HG03039 (cell line): ENCODE measurements at regions not wholly inside any gene's neighbourhood (a gene's known extent, or its start where the extent isn't known, plus 50 kb on each side); places are given as distances from the start of the nearest gene placed in this dataset.

Experiments used
- ATAC-seq: cut with Tn5 transposase; IDR thresholded peaks from one replicate; pipeline ENCODE4 v1.9.1; 2021; ENCODE audit warnings: mild to moderate bottlenecking, moderate library complexity; ENCODE audit not compliant: unreplicated experiment

DNA sequence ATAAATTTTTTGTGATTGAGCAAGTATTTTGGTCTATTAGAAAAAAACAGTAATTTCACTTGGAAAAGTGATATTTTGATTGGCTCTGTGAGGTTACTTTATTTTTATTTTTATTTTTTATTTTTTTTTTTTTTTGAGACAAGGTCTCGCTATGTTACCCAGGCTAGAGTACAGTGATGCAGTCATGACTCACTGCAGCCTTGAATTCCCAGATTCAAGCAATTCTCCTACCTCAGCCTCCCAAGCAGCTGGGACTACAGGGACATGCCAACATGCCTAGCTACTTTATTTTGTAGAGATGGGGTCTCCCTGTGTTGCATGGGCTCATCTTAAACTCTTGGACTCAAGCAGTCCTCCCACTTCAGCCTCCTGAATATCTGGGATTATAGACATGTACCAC is 60.9 kb upstream of the MGAT5 start:
- no peak for ATAC-seq

DNA sequence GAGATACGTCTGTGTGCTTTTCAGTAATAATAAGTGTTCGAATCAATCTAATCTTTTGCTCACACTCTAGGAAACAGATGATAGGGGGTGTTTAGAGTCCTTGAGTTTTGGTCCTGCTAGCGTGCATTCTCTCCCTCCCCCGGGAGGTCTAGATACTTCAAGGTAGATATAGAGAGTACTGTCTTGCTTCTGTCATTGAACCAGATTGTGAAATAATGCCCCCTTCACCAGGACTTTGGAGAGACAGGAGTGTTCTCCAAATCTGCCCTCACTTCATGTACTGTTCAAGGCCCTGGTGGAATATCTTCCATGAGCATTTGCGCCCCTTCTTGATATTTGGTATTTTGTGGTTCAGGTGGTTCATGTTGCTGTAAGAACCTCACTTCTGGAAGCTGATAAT is 59.4 kb upstream of the MGAT5 start:
- no peak for ATAC-seq

DNA sequence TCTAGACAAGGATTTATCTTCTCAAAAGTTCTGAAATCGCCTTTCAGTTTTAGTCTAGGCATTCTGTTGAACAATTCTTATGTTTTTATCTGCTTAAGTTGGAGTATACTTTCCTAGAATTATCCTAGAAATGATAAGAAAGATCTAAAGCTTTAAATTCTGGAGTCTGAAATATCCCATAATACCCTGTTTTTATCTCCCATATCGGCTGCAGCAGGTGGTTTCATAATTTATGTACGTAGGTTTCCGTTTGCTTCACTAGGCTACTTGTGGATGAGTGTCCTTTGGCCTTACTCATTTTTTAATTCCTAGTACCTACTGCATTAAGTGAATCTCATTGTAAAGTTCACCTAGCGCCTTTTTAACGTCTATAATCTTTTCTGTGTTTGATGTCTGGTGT is 58.5 kb upstream of the MGAT5 start:
- no peak for ATAC-seq

DNA sequence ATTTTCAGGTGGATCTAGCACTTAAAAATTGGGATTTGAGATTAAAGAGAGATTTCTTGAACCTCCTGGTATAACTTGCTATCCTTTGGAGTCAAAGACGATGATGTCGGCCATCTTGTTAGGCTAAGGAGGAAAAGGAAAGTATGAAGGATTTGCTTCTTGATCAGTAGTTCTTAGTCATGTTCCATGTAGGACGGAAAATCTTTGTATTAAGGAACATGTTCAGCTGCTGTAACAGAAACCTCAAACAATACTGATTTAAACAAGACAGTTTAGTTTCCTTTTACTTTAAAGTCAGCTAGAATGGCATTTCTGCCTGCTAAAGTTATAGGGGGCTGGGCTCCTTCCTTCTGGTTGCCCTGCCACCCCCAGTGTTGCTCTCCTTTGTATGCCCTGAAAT is 56.4 kb upstream of the MGAT5 start:
- ATAC-seq: no peak

DNA sequence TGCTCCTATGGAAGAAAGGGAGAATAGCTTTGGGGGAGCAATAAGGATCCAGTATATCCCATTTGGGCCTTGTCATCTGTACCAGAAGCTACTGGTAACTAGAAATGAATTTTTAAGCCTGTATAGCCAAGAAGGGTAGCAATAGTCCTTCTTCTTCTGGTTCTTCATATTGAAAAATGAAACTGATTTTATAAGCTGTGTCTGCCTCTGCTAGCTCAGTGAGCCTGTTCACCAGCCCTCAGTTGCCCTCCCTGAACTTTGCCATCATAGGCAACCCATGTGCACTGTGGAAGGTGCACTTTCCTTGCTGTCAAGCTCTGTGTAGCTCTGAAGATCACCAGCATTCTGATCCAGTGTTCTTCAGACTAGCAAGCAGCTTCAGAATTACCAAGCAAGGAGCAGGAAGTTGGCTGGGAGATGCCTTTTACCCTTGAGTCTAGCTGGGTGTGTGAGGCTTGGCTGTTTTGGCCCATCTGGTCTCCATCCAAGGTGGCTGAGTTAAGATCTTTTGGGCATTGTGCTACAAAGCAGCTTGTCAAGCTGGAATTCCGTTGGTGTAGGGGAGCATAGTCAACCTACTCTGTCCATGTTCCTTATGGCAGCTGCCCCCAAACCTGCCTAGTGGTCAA is 55.8 kb upstream of the MGAT5 start:
- ATAC-seq: no peak

DNA sequence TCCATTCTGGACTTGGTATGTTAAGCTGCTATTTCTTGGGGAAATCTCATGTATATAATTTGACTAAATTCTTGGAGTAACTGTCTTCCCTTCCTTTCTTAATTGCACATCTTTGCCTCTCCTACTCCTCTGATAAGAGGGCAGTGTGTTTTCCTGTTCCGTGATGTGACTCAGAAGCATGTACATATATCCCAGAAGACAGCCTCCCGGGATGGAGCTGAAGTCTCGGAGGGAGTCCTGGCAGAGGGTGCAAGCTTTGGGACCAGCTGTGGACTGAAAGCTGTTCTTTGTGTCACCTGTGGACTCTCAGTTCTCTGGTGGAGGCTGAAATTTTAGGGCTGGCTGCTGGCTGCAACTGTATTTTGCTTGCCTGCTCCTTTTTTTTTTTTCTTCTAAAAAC is 54.7 kb upstream of the MGAT5 start:
- ATAC-seq: no peak

DNA sequence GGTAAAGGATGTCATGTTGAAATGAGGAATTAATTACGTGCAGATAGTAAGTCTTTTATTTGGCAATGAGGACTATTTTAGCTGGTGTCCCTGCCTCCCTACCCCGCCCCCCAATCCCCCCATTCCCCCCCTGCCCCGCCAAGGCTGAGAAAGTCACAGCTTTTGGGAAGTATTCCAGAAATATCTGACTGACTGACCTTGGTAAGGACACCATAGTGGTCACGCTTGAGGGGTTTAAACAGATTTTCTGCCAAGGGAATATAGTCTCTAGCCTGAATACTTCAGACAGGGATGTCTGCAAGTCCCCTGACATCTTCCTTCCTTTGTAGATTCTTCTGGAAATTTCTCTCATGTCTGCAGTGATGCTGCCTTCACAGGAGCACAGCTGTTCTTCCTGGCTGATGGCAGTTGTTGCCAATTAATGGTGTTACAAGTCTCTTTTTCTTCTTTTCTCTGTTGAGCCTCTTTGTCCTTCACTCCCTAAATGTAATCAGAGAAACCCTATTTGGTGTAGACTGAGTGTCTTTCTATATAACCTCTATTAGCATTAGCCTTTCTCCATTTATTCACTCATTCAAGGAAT is 53.7 kb upstream of the MGAT5 start:
- ATAC-seq: no peak

DNA sequence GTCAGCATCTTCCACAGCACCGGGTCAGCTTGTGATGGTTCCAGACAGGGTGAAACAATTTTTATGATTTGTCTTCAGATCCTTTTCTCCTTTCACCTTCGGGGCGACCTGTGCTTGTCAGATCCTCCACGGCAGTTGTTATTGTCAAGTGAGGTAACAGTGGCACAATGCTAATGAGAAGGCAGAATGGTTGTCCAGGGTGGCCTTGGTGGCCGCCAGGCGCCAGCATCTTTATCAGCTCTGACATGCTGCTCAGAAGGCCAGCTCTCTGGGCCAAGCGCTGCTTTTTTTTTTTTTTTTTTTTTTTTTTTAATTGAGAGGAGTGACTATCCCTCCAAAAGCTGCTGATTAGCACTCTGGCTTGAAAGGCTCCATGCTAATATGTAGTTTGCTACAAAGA is 52.3 kb upstream of the MGAT5 start:
- no peak for ATAC-seq

DNA sequence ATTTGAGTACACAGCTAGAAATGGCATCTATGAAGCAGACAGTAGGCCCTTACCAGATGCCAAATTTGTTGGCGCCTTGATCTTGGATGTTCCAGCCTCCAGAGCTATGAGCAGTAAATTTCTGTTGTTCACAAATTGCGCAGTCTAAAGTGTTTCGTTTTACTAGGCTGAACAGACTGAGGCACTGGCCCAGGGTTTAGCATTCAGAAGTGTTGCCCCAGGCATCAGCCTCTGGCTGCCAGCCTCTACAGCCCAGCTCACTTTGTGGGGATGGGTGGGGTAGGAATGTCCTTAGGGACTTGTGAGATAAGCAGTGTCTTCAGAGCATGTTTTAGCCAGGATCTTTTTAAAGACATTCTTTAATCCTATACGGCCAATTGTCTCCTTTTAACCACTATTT is 51.5 kb upstream of the MGAT5 start:
- no peak for ATAC-seq

DNA sequence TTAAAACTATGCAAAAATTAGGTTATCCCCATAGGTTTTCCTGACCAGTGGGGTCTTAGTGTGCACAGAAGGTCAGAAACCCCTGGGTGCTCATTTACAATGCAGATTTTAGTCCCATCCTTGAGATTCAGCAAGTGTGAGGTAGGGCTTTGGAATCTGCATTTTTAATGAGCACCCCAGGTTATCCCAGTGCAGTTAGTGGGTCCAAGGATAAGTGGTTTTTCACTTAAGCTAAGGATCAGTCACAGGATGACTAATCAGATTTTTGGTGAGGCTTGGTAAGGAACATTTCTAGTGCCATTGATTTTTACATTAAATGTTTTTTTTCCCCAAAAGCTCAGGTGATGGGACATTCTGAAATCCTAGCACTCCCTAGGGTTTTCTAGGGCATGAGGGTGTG is 50.7 kb upstream of the MGAT5 start:
- no peak for ATAC-seq
